ENCODE measurements at regions not wholly inside any gene's neighbourhood (a gene's known extent, or its start where the extent isn't known, plus 50 kb on each side); places are given as distances from the start of the nearest gene placed in this dataset.

- H3K4me1 ChIP-seq (ENCODE audit: low read length), result no peaks in the 10 kb centered on the region
Observed at GRCh38 chr1:238248356-238248755, 357.6 kb upstream of the ZP4 start.

DNA sequence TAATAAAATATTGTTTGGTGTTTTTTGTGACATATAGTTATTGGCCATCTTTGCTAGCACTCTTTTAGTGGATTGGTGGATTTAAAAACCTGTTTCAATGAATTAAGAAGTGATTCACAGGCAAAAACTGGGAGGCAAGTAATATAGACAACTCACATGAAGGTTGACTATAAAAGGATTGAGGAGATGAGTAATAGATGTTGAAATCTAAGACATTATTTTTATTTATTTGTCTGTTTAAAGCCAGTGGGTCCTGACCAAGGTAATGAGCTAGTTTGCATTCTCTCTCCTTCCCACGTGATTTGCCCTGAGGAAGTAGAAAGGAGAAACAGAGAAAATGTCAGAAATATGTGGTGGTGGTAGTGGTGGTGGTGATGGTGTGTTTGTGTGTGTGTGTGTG, 351.5 kb upstream of the ZP4 start:
- no peak overlapping the region for H2AFZ ChIP-seq (ENCODE audit: low read length)
- no peak overlapping the region for H3K4me3 ChIP-seq (ENCODE audit: low read length)
- H3K9ac ChIP-seq (ENCODE audit: low read length), result no peak overlapping the region
- peak overlapping the region; percentile 74 for H3K27ac ChIP-seq (ENCODE audit: low read length)
- no peaks in the 10 kb centered on the region for H3K79me2 ChIP-seq (ENCODE audit: low read length)
- H4K20me1 ChIP-seq (ENCODE audit: insufficient read depth, low read length), result no peaks in the 10 kb centered on the region
- TF ChIP-seq EZH2phosphoT487 (IDR thresholded peaks at IDR 0.05; ENCODE audit: low read length) (no peak), CTCF (IDR thresholded peaks at IDR 0.05; ENCODE audit: low read length) (no peak), EZH2 (optimal IDR thresholded peaks at IDR 0.05; ENCODE audit: low read depth, low read length) (no peak)
- no peaks in the 10 kb centered on the region for H3K9me3 ChIP-seq (replicated peaks; ENCODE audit: insufficient read depth, low read length)
- H3K4me1 ChIP-seq (ENCODE audit: low read length), result peaks cover 23% of the 10 kb centered on the region
- H3K27me3 ChIP-seq (replicated peaks; ENCODE audit: insufficient read depth, low read length), result no peaks in the 10 kb centered on the region
- H3K9me2 ChIP-seq (replicated peaks; ENCODE audit: insufficient read depth, low read length), result no peaks in the 10 kb centered on the region
- H3K36me3 ChIP-seq (replicated peaks; ENCODE audit: insufficient read depth, low read length), result no peaks in the 10 kb centered on the region
- H3F3A ChIP-seq (ENCODE audit: insufficient read depth, low read length), result peaks cover 3% of the 10 kb centered on the region; the same call in 1 of the 2 replicates
- no peak for DNase-seq
- H3K4me2 ChIP-seq (ENCODE audit: low read depth, low read length), result peak overlapping the region; percentile 8

More at GRCh38 chr1:238248356-238248755, 357.6 kb upstream of the ZP4 start:
- Histone ChIP-seq H2AFZ (ENCODE audit: low read length) (no peak overlapping the region), H3K9me3 (replicated peaks; ENCODE audit: insufficient read depth, low read length) (no peaks in the 10 kb centered on the region), H3K79me2 (ENCODE audit: low read length) (no peaks in the 10 kb centered on the region), H3K27me3 (replicated peaks; ENCODE audit: insufficient read depth, low read length) (no peaks in the 10 kb centered on the region), H3K4me2 (ENCODE audit: low read depth, low read length) (no peak overlapping the region), H3K9ac (ENCODE audit: low read length) (no peak overlapping the region), H3F3A (ENCODE audit: insufficient read depth, low read length) (no peaks in the 10 kb centered on the region), H4K20me1 (ENCODE audit: insufficient read depth, low read length) (no peaks in the 10 kb centered on the region), H3K36me3 (replicated peaks; ENCODE audit: insufficient read depth, low read length) (no peaks in the 10 kb centered on the region), H3K4me3 (ENCODE audit: low read length) (no peak overlapping the region), H3K9me2 (replicated peaks; ENCODE audit: insufficient read depth, low read length) (no peaks in the 10 kb centered on the region), H3K27ac (ENCODE audit: low read length) (no peak overlapping the region)
- DNase-seq, result no peak
- no peak for TF ChIP-seq EZH2phosphoT487 (IDR thresholded peaks at IDR 0.05; ENCODE audit: low read length)
- no peak for TF ChIP-seq EZH2 (optimal IDR thresholded peaks at IDR 0.05; ENCODE audit: low read depth, low read length)
- no peak for TF ChIP-seq CTCF (IDR thresholded peaks at IDR 0.05; ENCODE audit: low read length)

GRCh38 chr1:238241607-238242006, 350.9 kb upstream of the ZP4 start:
- Histone ChIP-seq H3K4me3 (ENCODE audit: low read length) (no peak overlapping the region), H3F3A (ENCODE audit: insufficient read depth, low read length) (peaks cover 3% of the 10 kb centered on the region; the same call in 1 of the 2 replicates), H3K9ac (ENCODE audit: low read length) (no peak overlapping the region), H3K27me3 (replicated peaks; ENCODE audit: insufficient read depth, low read length) (no peaks in the 10 kb centered on the region), H3K4me1 (ENCODE audit: low read length) (peaks cover 23% of the 10 kb centered on the region), H3K9me3 (replicated peaks; ENCODE audit: insufficient read depth, low read length) (no peaks in the 10 kb centered on the region), H3K4me2 (ENCODE audit: low read depth, low read length) (peak overlapping the region; percentile 8; the same call in 1 of the 2 replicates), H3K27ac (ENCODE audit: low read length) (peak overlapping the region; percentile 74), H4K20me1 (ENCODE audit: insufficient read depth, low read length) (no peaks in the 10 kb centered on the region), H2AFZ (ENCODE audit: low read length) (0 out of 2 replicates have a peak overlapping the region, but pooled peaks have one; percentile 5), H3K36me3 (replicated peaks; ENCODE audit: insufficient read depth, low read length) (no peaks in the 10 kb centered on the region), H3K9me2 (replicated peaks; ENCODE audit: insufficient read depth, low read length) (no peaks in the 10 kb centered on the region), H3K79me2 (ENCODE audit: low read length) (no peaks in the 10 kb centered on the region)
- TF ChIP-seq CTCF (IDR thresholded peaks at IDR 0.05; ENCODE audit: low read length), result no peak
- TF ChIP-seq EZH2 (optimal IDR thresholded peaks at IDR 0.05; ENCODE audit: low read depth, low read length), result no peak
- TF ChIP-seq EZH2phosphoT487 (IDR thresholded peaks at IDR 0.05; ENCODE audit: low read length), result no peak
- DNase-seq, result peak; percentile 55

Measured in MM.1S (cell line).